Neural cell (in vitro differentiated cells): ENCODE measurements at regions not wholly inside any gene's neighbourhood (a gene's known extent, or its start where the extent isn't known, plus 50 kb on each side); places are given as distances from the start of the nearest gene placed in this dataset.

ENCODE experiments used
- H2AFZ ChIP-seq: fragments of 200-600, 300-800 bp; sonication (generic), shearing (Covaris generic); 2 replicates; pipeline ENCODE4 v1.6.0; 2014; ENCODE audit warnings: low read depth, mild to moderate bottlenecking, antibody characterized with exemption, low read length, moderate library complexity
- H3F3A ChIP-seq: fragments of 200-600 bp; shearing (Covaris generic); 2 replicates; pipeline ENCODE4 v1.6.1; 2016; ENCODE audit warnings: mild to moderate bottlenecking, moderate library complexity, mixed read lengths, antibody characterized with exemption, low read length; ENCODE audit not compliant: insufficient read depth, poor library complexity, severe bottlenecking
- H3K27ac ChIP-seq: fragments of 200-600, 300-800 bp; sonication (generic), shearing (Covaris generic); 2 replicates; pipeline ENCODE4 v1.5.1; 2014; ENCODE audit warnings: mild to moderate bottlenecking, low read length, moderate library complexity
- H3K27me3 ChIP-seq: fragments of 300-800, 200-600 bp; sonication (generic), shearing (Covaris generic); 2 replicates; pipeline ENCODE4 v1.6.0; 2014; ENCODE audit warnings: mild to moderate bottlenecking, low read depth, low read length, moderate library complexity; ENCODE audit not compliant: insufficient read depth
- H3K36me3 ChIP-seq: fragments of 300-800, 200-600 bp; sonication (generic), shearing (Covaris generic); 2 replicates; pipeline ENCODE4 v1.5.1; 2014; ENCODE audit warnings: mild to moderate bottlenecking, antibody characterized with exemption, low read length, moderate library complexity; ENCODE audit not compliant: insufficient read depth
- H3K4me2 ChIP-seq: fragments of 300-800, 200-600 bp; sonication (generic), shearing (Covaris generic); 2 replicates; pipeline ENCODE4 v1.6.0; 2014; ENCODE audit warnings: mild to moderate bottlenecking, low read length
- H3K4me3 ChIP-seq: fragments of 300-800, 200-600 bp; sonication (generic), shearing (Covaris generic); 2 replicates; pipeline ENCODE4 v1.5.1; 2014; ENCODE audit warnings: mild to moderate bottlenecking, low read length, moderate library complexity
- H3K79me2 ChIP-seq: fragments of 200-600 bp; shearing (Covaris generic); replicated peaks from 2 replicates; pipeline ENCODE4 v1.6.0; 2014; ENCODE audit warnings: mild to moderate bottlenecking, low read length, moderate library complexity; ENCODE audit not compliant: insufficient read depth
- H3K9ac ChIP-seq: fragments of 300-800, 200-600 bp; sonication (generic), shearing (Covaris generic); 2 replicates; pipeline ENCODE4 v1.6.1; 2016; ENCODE audit warnings: mild to moderate bottlenecking, low read length, mixed read lengths
- H3K9me2 ChIP-seq: fragments of 200-600 bp; shearing (Covaris generic); 2 replicates; pipeline ENCODE4 v1.6.1; 2016; ENCODE audit warnings: mild to moderate bottlenecking, low read length, mixed read lengths; ENCODE audit not compliant: insufficient read depth
- H3K9me3 ChIP-seq: fragments of 200-600, 300-800 bp; sonication (generic), shearing (Covaris generic); 2 replicates; pipeline ENCODE4 v1.6.1; 2016; ENCODE audit warnings: mild to moderate bottlenecking, mixed run types, low read length, moderate library complexity, mixed read lengths
- H4K20me1 ChIP-seq: fragments of 200-600 bp; shearing (Covaris generic); 2 replicates; pipeline ENCODE4 v1.6.1; 2016; ENCODE audit warnings: mild to moderate bottlenecking, mixed run types; ENCODE audit not compliant: insufficient read depth
- EP300 ChIP-seq: fragments of 450-650 bp; conservative IDR thresholded peaks from 2 replicates; pipeline ENCODE4 v1.6.1; 2014; ENCODE audit warnings: antibody characterized with exemption, mild to moderate bottlenecking, moderate library complexity; ENCODE audit not compliant: poor library complexity, severe bottlenecking
- EZH2 ChIP-seq: fragments of 200-600, 300-800 bp; shearing (Covaris generic), sonication (generic); IDR thresholded peaks from 2 replicates; pipeline ENCODE4 v1.6.1; 2014; ENCODE audit warnings: antibody characterized with exemption, low read length, borderline replicate concordance, mild to moderate bottlenecking; ENCODE audit not compliant: insufficient read depth, poor library complexity, severe bottlenecking
- MXI1 ChIP-seq: fragments of 450-650 bp; conservative IDR thresholded peaks from 2 replicates; pipeline ENCODE4 v1.6.1; 2014; ENCODE audit warnings: antibody characterized with exemption, mild to moderate bottlenecking; ENCODE audit not compliant: poor library complexity, severe bottlenecking
- POLR2AphosphoS5 ChIP-seq: IDR thresholded peaks from 2 replicates; pipeline ENCODE4 v1.6.1; 2012
- RAD21 ChIP-seq: fragments of 450-650 bp; conservative IDR thresholded peaks from 2 replicates; pipeline ENCODE4 v1.6.1; 2014; ENCODE audit warnings: antibody characterized with exemption, mild to moderate bottlenecking, moderate library complexity
- SMC3 ChIP-seq: fragments of 450-650 bp; conservative IDR thresholded peaks from 2 replicates; pipeline ENCODE4 v1.6.1; 2014; ENCODE audit warnings: antibody characterized with exemption, mild to moderate bottlenecking, moderate library complexity; ENCODE audit not compliant: poor library complexity
- TAF1 ChIP-seq: IDR thresholded peaks from 2 replicates; pipeline ENCODE4 v1.6.1; 2012; ENCODE audit warnings: low read depth
- TF ChIP-seq, protein P1 (sequence below): IDR thresholded peaks from 2 replicates; pipeline ENCODE4 v1.6.1; 2012; ENCODE audit warnings: borderline replicate concordance
- TF ChIP-seq, protein P2 (sequence below): fragments of 450-650 bp; IDR thresholded peaks from 2 replicates; pipeline ENCODE4 v1.5.1; 2014; ENCODE audit warnings: antibody characterized with exemption, mild to moderate bottlenecking, moderate library complexity; ENCODE audit not compliant: poor library complexity, severe bottlenecking

DNA sequence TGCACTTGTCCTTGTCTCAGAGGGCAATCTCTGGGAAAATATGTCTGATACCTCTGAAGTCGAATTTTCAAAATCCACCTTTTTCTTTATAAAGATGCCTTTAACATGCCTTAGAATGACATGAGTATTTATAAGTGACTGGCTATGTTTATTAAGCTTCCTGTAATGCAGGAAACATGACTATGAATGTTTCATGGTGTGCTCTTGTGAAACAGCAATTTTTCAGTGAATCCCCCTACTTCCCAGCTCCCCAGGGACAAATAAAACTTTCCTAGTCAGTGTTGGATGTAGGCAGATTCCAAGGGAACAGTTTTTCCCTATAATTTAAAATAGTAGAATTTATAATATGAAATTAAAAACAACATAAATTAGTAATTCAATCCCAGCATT, 437.0 kb downstream of the LMO4 start:
- H2AFZ ChIP-seq: no peak overlapping the region
- TF ChIP-seq, protein P1, sequence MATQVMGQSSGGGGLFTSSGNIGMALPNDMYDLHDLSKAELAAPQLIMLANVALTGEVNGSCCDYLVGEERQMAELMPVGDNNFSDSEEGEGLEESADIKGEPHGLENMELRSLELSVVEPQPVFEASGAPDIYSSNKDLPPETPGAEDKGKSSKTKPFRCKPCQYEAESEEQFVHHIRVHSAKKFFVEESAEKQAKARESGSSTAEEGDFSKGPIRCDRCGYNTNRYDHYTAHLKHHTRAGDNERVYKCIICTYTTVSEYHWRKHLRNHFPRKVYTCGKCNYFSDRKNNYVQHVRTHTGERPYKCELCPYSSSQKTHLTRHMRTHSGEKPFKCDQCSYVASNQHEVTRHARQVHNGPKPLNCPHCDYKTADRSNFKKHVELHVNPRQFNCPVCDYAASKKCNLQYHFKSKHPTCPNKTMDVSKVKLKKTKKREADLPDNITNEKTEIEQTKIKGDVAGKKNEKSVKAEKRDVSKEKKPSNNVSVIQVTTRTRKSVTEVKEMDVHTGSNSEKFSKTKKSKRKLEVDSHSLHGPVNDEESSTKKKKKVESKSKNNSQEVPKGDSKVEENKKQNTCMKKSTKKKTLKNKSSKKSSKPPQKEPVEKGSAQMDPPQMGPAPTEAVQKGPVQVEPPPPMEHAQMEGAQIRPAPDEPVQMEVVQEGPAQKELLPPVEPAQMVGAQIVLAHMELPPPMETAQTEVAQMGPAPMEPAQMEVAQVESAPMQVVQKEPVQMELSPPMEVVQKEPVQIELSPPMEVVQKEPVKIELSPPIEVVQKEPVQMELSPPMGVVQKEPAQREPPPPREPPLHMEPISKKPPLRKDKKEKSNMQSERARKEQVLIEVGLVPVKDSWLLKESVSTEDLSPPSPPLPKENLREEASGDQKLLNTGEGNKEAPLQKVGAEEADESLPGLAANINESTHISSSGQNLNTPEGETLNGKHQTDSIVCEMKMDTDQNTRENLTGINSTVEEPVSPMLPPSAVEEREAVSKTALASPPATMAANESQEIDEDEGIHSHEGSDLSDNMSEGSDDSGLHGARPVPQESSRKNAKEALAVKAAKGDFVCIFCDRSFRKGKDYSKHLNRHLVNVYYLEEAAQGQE: no peak
- TF ChIP-seq EZH2: no peak

DNA sequence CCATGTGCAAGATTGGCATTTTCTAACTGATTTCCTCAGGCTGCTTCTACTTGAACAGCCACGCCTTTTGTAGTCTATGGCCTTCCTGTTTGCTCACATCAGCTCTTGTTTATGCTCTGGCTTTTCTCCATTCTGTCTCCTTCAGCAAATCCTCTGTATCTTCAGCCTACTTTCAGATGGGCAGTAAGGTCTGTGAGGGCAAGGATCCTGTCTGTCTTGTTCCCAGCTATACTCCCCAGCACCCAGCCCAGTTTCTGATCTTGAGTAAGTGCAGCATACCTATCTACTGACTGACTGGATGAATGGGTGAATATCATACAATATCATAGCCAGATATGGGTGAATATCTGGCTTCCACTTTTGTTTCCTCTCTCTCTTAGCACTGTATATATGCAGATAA, 438.1 kb downstream of the LMO4 start:
- Histone ChIP-seq H3K9me3 (no peaks in the 10 kb centered on the region), H3K4me2 (no peak overlapping the region), H3K9ac (no peak overlapping the region), H3K36me3 (no peaks in the 10 kb centered on the region), H3K9me2 (no peaks in the 10 kb centered on the region), H3K4me3 (no peak overlapping the region), H3K27me3 (no peaks in the 10 kb centered on the region), H4K20me1 (no peaks in the 10 kb centered on the region), H3K79me2 (no peaks in the 10 kb centered on the region), H3F3A (no peaks in the 10 kb centered on the region), H3K27ac (no peak overlapping the region), H2AFZ (no peak overlapping the region)
- TF ChIP-seq, protein P2, sequence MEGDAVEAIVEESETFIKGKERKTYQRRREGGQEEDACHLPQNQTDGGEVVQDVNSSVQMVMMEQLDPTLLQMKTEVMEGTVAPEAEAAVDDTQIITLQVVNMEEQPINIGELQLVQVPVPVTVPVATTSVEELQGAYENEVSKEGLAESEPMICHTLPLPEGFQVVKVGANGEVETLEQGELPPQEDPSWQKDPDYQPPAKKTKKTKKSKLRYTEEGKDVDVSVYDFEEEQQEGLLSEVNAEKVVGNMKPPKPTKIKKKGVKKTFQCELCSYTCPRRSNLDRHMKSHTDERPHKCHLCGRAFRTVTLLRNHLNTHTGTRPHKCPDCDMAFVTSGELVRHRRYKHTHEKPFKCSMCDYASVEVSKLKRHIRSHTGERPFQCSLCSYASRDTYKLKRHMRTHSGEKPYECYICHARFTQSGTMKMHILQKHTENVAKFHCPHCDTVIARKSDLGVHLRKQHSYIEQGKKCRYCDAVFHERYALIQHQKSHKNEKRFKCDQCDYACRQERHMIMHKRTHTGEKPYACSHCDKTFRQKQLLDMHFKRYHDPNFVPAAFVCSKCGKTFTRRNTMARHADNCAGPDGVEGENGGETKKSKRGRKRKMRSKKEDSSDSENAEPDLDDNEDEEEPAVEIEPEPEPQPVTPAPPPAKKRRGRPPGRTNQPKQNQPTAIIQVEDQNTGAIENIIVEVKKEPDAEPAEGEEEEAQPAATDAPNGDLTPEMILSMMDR: no peak
- TF ChIP-seq, protein P1: no peak
- TF ChIP-seq EP300 (no peak), RAD21 (no peak), SMC3 (no peak), TAF1 (no peak), EZH2 (no peak), POLR2AphosphoS5 (no peak), MXI1 (no peak)

More for the DNA sequence above, 437.0 kb downstream of the LMO4 start:
- Histone ChIP-seq H3K27me3 (no peaks in the 10 kb centered on the region), H3K9ac (no peak overlapping the region), H3F3A (no peaks in the 10 kb centered on the region), H3K9me2 (no peaks in the 10 kb centered on the region), H3K79me2 (no peaks in the 10 kb centered on the region), H4K20me1 (no peaks in the 10 kb centered on the region), H3K4me3 (no peak overlapping the region), H3K36me3 (no peaks in the 10 kb centered on the region), H3K27ac (no peak overlapping the region), H3K9me3 (no peaks in the 10 kb centered on the region), H3K4me2 (no peak overlapping the region)
